Ascending aorta (tissue), 2 donors: ENCODE measurements at regions not wholly inside any gene's neighbourhood (a gene's known extent, or its start where the extent isn't known, plus 50 kb on each side); places are given as distances from the start of the nearest gene placed in this dataset.

ENCODE experiments used
- DNase-seq, 2 donors: peaks; one replicate each; pipeline ENCODE4 v3.0.0-alpha.2; 2019; ENCODE audit warnings: low spot score in 2 of 2
- H3K27ac ChIP-seq, 2 donors: fragments of 200-600 bp; sonication (generic); one replicate each; pipeline ENCODE4 v1.5.1; 2016 to 2017; ENCODE audit warnings: mild to moderate bottlenecking in 1 of 2
- H3K27me3 ChIP-seq: fragments of 200-600 bp; sonication (generic); one replicate; pipeline ENCODE4 v1.5.1; 2017
- H3K36me3 ChIP-seq, 2 donors: fragments of 200-600 bp; sonication (generic); one replicate each; pipeline ENCODE4 v1.5.1; 2016
- H3K4me1 ChIP-seq, 2 donors: fragments of 200-600 bp; sonication (generic); one replicate each; pipeline ENCODE4 v1.5.1; 2016 to 2017; ENCODE audit warnings: mild to moderate bottlenecking in 1 of 2
- H3K4me3 ChIP-seq, 2 donors: fragments of 200-600 bp; sonication (generic); one replicate each; pipeline ENCODE4 v1.5.1; 2016 to 2017; ENCODE audit warnings: mild to moderate bottlenecking in 1 of 2
- H3K9me3 ChIP-seq, 2 donors: fragments of 200-600 bp; sonication (generic); one replicate each; pipeline ENCODE4 v1.5.1; 2016
- CTCF ChIP-seq, 3 experiments: fragments of 200-600 bp in 2 of 3; fragments of 450-650 bp in 1 of 3; sonication (generic) in 2 of 3; IDR thresholded peaks; one replicate each; pipeline ENCODE4 v1.5.1; 2016 to 2019; ENCODE audit warnings: antibody characterized with exemption in 3 of 3, mild to moderate bottlenecking in 1 of 3, moderate library complexity in 1 of 3
- intact Hi-C: fragments of 100-400 bp; cut with DNase I; formaldehyde crosslinking; loops from one replicate; pipeline ENCODE4 v1.15.1; 2023

- TF ChIP-seq CTCF (IDR thresholded peaks at IDR 0.05) = no peak
- Histone ChIP-seq H3K4me3 (no peak overlapping the region), H3K4me1 (no peaks in the 10 kb centered on the region), H3K9me3 (no peaks in the 10 kb centered on the region), H3K27me3 (no peaks in the 10 kb centered on the region), H3K36me3 (no peaks in the 10 kb centered on the region), H3K27ac (no peak overlapping the region)
- no peak for DNase-seq
- intact Hi-C loops = no loop called here
These were observed 113.1 kb upstream of the NEIL3 start for GRCh38 chr4:177196615-177197014.

- no peak overlapping the region for H3K27ac ChIP-seq
- no peaks in the 10 kb centered on the region for H3K9me3 ChIP-seq
- TF ChIP-seq CTCF (IDR thresholded peaks at IDR 0.05) = no peak
- no peaks in the 10 kb centered on the region for H3K4me1 ChIP-seq
- no peaks in the 10 kb centered on the region for H3K27me3 ChIP-seq
- no peak for DNase-seq
- no peak overlapping the region for H3K4me3 ChIP-seq
- intact Hi-C loops = no loop called here
- H3K36me3 ChIP-seq = no peaks in the 10 kb centered on the region
These were observed 108.1 kb upstream of the NEIL3 start for GRCh38 chr4:177201614-177202013.

- no peaks in the 10 kb centered on the region for H3K4me1 ChIP-seq
- no peaks in the 10 kb centered on the region for H3K27me3 ChIP-seq
- H3K36me3 ChIP-seq = no peaks in the 10 kb centered on the region
- TF ChIP-seq CTCF (IDR thresholded peaks at IDR 0.05) = no peak
- intact Hi-C loops = no loop called here
- no peaks in the 10 kb centered on the region for H3K9me3 ChIP-seq
- no peak overlapping the region for H3K4me3 ChIP-seq
- no peak overlapping the region for H3K27ac ChIP-seq
- no peak for DNase-seq
These were observed 105.5 kb upstream of the NEIL3 start for GRCh38 chr4:177204126-177204525.

GRCh38 chr4:177214935-177215334 is 94.7 kb upstream of the NEIL3 start:
- Histone ChIP-seq H3K4me3 (no peak overlapping the region), H3K9me3 (no peaks in the 10 kb centered on the region), H3K27me3 (no peaks in the 10 kb centered on the region), H3K27ac (no peak overlapping the region), H3K4me1 (no peaks in the 10 kb centered on the region), H3K36me3 (no peaks in the 10 kb centered on the region)
- TF ChIP-seq CTCF (IDR thresholded peaks at IDR 0.05) = no peak
- no peak for DNase-seq
- intact Hi-C loops = no loop called here

GRCh38 chr4:177220376-177220775 is 89.3 kb upstream of the NEIL3 start:
- H3K4me3 ChIP-seq = no peak overlapping the region
- H3K27ac ChIP-seq = no peak overlapping the region
- TF ChIP-seq CTCF (IDR thresholded peaks at IDR 0.05) = no peak
- no peaks in the 10 kb centered on the region for H3K36me3 ChIP-seq
- no peaks in the 10 kb centered on the region for H3K9me3 ChIP-seq
- intact Hi-C loops = no loop called here
- no peaks in the 10 kb centered on the region for H3K27me3 ChIP-seq
- no peaks in the 10 kb centered on the region for H3K4me1 ChIP-seq
- DNase-seq = no peak

- Histone ChIP-seq H3K4me3 (no peak overlapping the region), H3K27ac (no peak overlapping the region), H3K4me1 (no peaks in the 10 kb centered on the region), H3K27me3 (no peaks in the 10 kb centered on the region), H3K9me3 (no peaks in the 10 kb centered on the region), H3K36me3 (no peaks in the 10 kb centered on the region)
- intact Hi-C loops = no loop called here
- DNase-seq = no peak
- no peak for TF ChIP-seq CTCF (IDR thresholded peaks at IDR 0.05)
These were observed 86.9 kb upstream of the NEIL3 start for GRCh38 chr4:177222781-177223180.
